ENCODE measurements at regions not wholly inside any gene's neighbourhood (a gene's known extent, or its start where the extent isn't known, plus 50 kb on each side); places are given as distances from the start of the nearest gene placed in this dataset.
"Not testable (repeated sequence)": the region's sequence is repeated elsewhere in the genome, so short reads cannot be mapped to it uniquely, and the experiment has no call there.

GRCh38 chr1:120591774-120592173 is 132.0 kb upstream of the NBPF26 start:
- CTCF ChIA-PET; H3K4me3 ChIP-seq (ENCODE audit: low read depth, low read length); DNase-seq (ENCODE audit: low read depth, low spot score); POLR2A ChIA-PET: not testable (repeated sequence)

- POLR2A ChIA-PET; H3K4me3 ChIP-seq (ENCODE audit: low read depth, low read length); DNase-seq (ENCODE audit: low read depth, low spot score); CTCF ChIA-PET: not testable (repeated sequence)
Observed at GRCh38 chr1:120592943-120593342, 130.8 kb upstream of the NBPF26 start.

- POLR2A ChIA-PET, result not testable (repeated sequence)
Observed at GRCh38 chr1:120593648-120594047, 130.1 kb upstream of the NBPF26 start.

GRCh38 chr1:120598331-120598951 is 125.3 kb upstream of the NBPF26 start:
- POLR2A ChIA-PET; H3K4me3 ChIP-seq (ENCODE audit: low read depth, low read length); CTCF ChIA-PET; DNase-seq (ENCODE audit: low read depth, low spot score): not testable (repeated sequence)

More at GRCh38 chr1:120593648-120594047, 130.1 kb upstream of the NBPF26 start:
- H3K4me3 ChIP-seq (ENCODE audit: low read depth, low read length); DNase-seq (ENCODE audit: low read depth, low spot score); CTCF ChIA-PET: not testable (repeated sequence)

GRCh38 chr1:120599511-120599910 is 124.2 kb upstream of the NBPF26 start:
- CTCF ChIA-PET; DNase-seq (ENCODE audit: low read depth, low spot score); H3K4me3 ChIP-seq (ENCODE audit: low read depth, low read length); POLR2A ChIA-PET: not testable (repeated sequence)

- H3K4me3 ChIP-seq (ENCODE audit: low read depth, low read length); CTCF ChIA-PET; POLR2A ChIA-PET; DNase-seq (ENCODE audit: low read depth, low spot score): not testable (repeated sequence)
Observed at GRCh38 chr1:120600442-120601041, 123.2 kb upstream of the NBPF26 start.

GRCh38 chr1:120607882-120608281 is 115.9 kb upstream of the NBPF26 start:
- CTCF ChIA-PET; DNase-seq (ENCODE audit: low read depth, low spot score); H3K4me3 ChIP-seq (ENCODE audit: low read depth, low read length); POLR2A ChIA-PET: not testable (repeated sequence)

- POLR2A ChIA-PET; DNase-seq (ENCODE audit: low read depth, low spot score); H3K4me3 ChIP-seq (ENCODE audit: low read depth, low read length); CTCF ChIA-PET: not testable (repeated sequence)
Observed at GRCh38 chr1:120608314-120609014, 115.3 kb upstream of the NBPF26 start.

GRCh38 chr1:120609015-120609573 is 114.7 kb upstream of the NBPF26 start:
- POLR2A ChIA-PET; CTCF ChIA-PET; DNase-seq (ENCODE audit: low read depth, low spot score); H3K4me3 ChIP-seq (ENCODE audit: low read depth, low read length): not testable (repeated sequence)

- H3K4me3 ChIP-seq (ENCODE audit: low read depth, low read length); POLR2A ChIA-PET; CTCF ChIA-PET; DNase-seq (ENCODE audit: low read depth, low spot score): not testable (repeated sequence)
Observed at GRCh38 chr1:120609834-120610233, 113.9 kb upstream of the NBPF26 start.

GRCh38 chr1:120614931-120615639 is 108.7 kb upstream of the NBPF26 start:
- DNase-seq (ENCODE audit: low read depth, low spot score); POLR2A ChIA-PET; H3K4me3 ChIP-seq (ENCODE audit: low read depth, low read length); CTCF ChIA-PET: not testable (repeated sequence)

- CTCF ChIA-PET; DNase-seq (ENCODE audit: low read depth, low spot score); H3K4me3 ChIP-seq (ENCODE audit: low read depth, low read length); POLR2A ChIA-PET: not testable (repeated sequence)
Observed at GRCh38 chr1:120617493-120617892, 106.3 kb upstream of the NBPF26 start.

- DNase-seq (ENCODE audit: low read depth, low spot score); CTCF ChIA-PET; POLR2A ChIA-PET; H3K4me3 ChIP-seq (ENCODE audit: low read depth, low read length): not testable (repeated sequence)
Observed at GRCh38 chr1:120619867-120620692, 103.7 kb upstream of the NBPF26 start.

- H3K4me3 ChIP-seq (ENCODE audit: low read depth, low read length); DNase-seq (ENCODE audit: low read depth, low spot score); CTCF ChIA-PET; POLR2A ChIA-PET: not testable (repeated sequence)
Observed at GRCh38 chr1:120620693-120620969, 103.1 kb upstream of the NBPF26 start.

GRCh38 chr1:120621278-120621677 is 102.5 kb upstream of the NBPF26 start:
- H3K4me3 ChIP-seq (ENCODE audit: low read depth, low read length); POLR2A ChIA-PET; CTCF ChIA-PET; DNase-seq (ENCODE audit: low read depth, low spot score): not testable (repeated sequence)

- DNase-seq (ENCODE audit: low read depth, low spot score); CTCF ChIA-PET: not testable (repeated sequence)
Observed at GRCh38 chr1:120623539-120623938, 100.2 kb upstream of the NBPF26 start.

More at GRCh38 chr1:120623539-120623938, 100.2 kb upstream of the NBPF26 start:
- POLR2A ChIA-PET; H3K4me3 ChIP-seq (ENCODE audit: low read depth, low read length): not testable (repeated sequence)
